HCT116 (cell line): ENCODE measurements at regions not wholly inside any gene's neighbourhood (a gene's known extent, or its start where the extent isn't known, plus 50 kb on each side); places are given as distances from the start of the nearest gene placed in this dataset.

Experiments
- ATAC-seq: fragments of 200-7000 bp; cut with Tn5 transposase; 2 replicates; pipeline ENCODE4 v1.9.1; 2020; ENCODE audit warnings: mild to moderate bottlenecking, moderate library complexity
- BruUV-seq: library from RNA; stranded (reverse); fragments of 400-500 nt; replicated peaks from 2 replicates; lab custom pipeline; 2021; lab: Mats Ljungman, UMichigan
- CTCF ChIA-PET: fragments of 300-600 bp; sonication (Branson Sonifier 250); formaldehyde crosslinking; loops from one replicate; lab custom pipeline; 2021; ENCODE audit warnings: antibody characterized with exemption; lab: Charles Lee
- POLR2A ChIA-PET: fragments of 300-600, 350-600 bp; sonication (Branson Sonifier 250); formaldehyde crosslinking; loops from one replicate; lab custom pipeline; 2021; ENCODE audit warnings: antibody characterized with exemption; lab: Charles Lee
- RAD21 ChIA-PET, 2 experiments: fragments of 300-600 bp; sonication (Branson Sonifier 250); formaldehyde crosslinking; loops; one replicate each; lab custom pipeline; 2023; ENCODE audit warnings: low total read pairs in 2 of 2; ENCODE audit not compliant: uncharacterized antibody in 2 of 2, unreplicated experiment in 2 of 2, low non-redundant PET in 1 of 2; lab: Charles Lee
- DNase-seq: peaks from one replicate; pipeline ENCODE4 v3.0.0-alpha.2; 2010; ENCODE audit warnings: low read depth, low spot score
- H2AFZ ChIP-seq: fragments of 200-600 bp; shearing (Covaris generic), sonication (generic); 2 replicates; pipeline ENCODE4 v1.6.1; 2017; ENCODE audit warnings: low read depth, mixed run types, mixed read lengths, antibody characterized with exemption, low read length; ENCODE audit not compliant: poor library complexity, severe bottlenecking
- H3K27ac ChIP-seq: 2 replicates; pipeline ENCODE4 v1.5.1; 2012; ENCODE audit warnings: low read depth, low read length
- H3K27me3 ChIP-seq: fragments of 200-600 bp; sonication (generic); 2 replicates; pipeline ENCODE4 v1.6.1; 2016; ENCODE audit warnings: mixed run types, low read length, mixed read lengths; ENCODE audit not compliant: insufficient read depth
- H3K36me3 ChIP-seq, 2 experiments: fragments of 200-500 bp in 1 of 2; fragments of 200-600 bp in 1 of 2; sonication (Bioruptor generic) in 1 of 2; sonication (generic) in 1 of 2; 2 replicates each; pipeline versions ENCODE4 v1.5.1 to v1.6.1; 2014 to 2016; ENCODE audit warnings: low read length in 2 of 2, inconsistent platforms in 1 of 2, mixed read lengths in 1 of 2, mixed run types in 1 of 2; ENCODE audit not compliant: insufficient read depth in 2 of 2, control insufficient read depth in 1 of 2
- H3K4me1 ChIP-seq, 2 experiments: fragments of 200-600 bp in 1 of 2; sonication (generic) in 1 of 2; 2 replicates each; pipeline versions ENCODE4 v1.5.1 to v1.6.1; 2012 to 2017; ENCODE audit warnings: low read length in 2 of 2, inconsistent platforms in 1 of 2, mild to moderate bottlenecking in 1 of 2, mixed read lengths in 1 of 2, mixed run types in 1 of 2, moderate library complexity in 1 of 2; ENCODE audit not compliant: insufficient read depth in 2 of 2, control insufficient read depth in 1 of 2
- H3K4me2 ChIP-seq: fragments of 200-600 bp; sonication (generic); 2 replicates; pipeline ENCODE4 v1.6.1; 2017; ENCODE audit warnings: mixed run types, low read length, mixed read lengths
- H3K4me3 ChIP-seq, 2 experiments: fragments of 200-600 bp in 1 of 2; sonication (generic) in 1 of 2; replicated peaks in 1 of 2; 2 replicates each; pipeline ENCODE4 v1.5.1; 2011 to 2016; ENCODE audit warnings: low read length in 2 of 2, control low read depth in 1 of 2, low read depth in 1 of 2, mild to moderate bottlenecking in 1 of 2, mixed read lengths in 1 of 2, mixed run types in 1 of 2
- H3K79me2 ChIP-seq: fragments of 200-600 bp; sonication (generic); 2 replicates; pipeline ENCODE4 v1.6.1; 2017; ENCODE audit warnings: mild to moderate bottlenecking, mixed run types, low read length, moderate library complexity, mixed read lengths; ENCODE audit not compliant: insufficient read depth
- H3K9ac ChIP-seq: fragments of 200-600 bp; sonication (generic); 2 replicates; pipeline ENCODE4 v1.6.1; 2016; ENCODE audit warnings: low read length, mixed read lengths
- H3K9me2 ChIP-seq: fragments of 200-600 bp; sonication (generic), shearing (Covaris generic); 2 replicates; pipeline ENCODE4 v1.6.1; 2017; ENCODE audit warnings: mixed run types, mild to moderate bottlenecking, moderate library complexity; ENCODE audit not compliant: insufficient read depth
- H3K9me3 ChIP-seq, 2 experiments: fragments of 200-500 bp in 1 of 2; fragments of 200-600 bp in 1 of 2; sonication (Bioruptor generic) in 1 of 2; sonication (generic) in 1 of 2; 2 replicates each; pipeline ENCODE4 v1.6.1; 2014 to 2017; ENCODE audit warnings: low read length in 2 of 2, mixed read lengths in 2 of 2, inconsistent platforms in 1 of 2, low read depth in 1 of 2, mild to moderate bottlenecking in 1 of 2, mixed run types in 1 of 2, moderate library complexity in 1 of 2; ENCODE audit not compliant: control insufficient read depth in 1 of 2, insufficient read depth in 1 of 2
- H4K20me1 ChIP-seq: fragments of 200-600 bp; sonication (generic), shearing (Covaris generic); 2 replicates; pipeline ENCODE4 v1.6.1; 2017; ENCODE audit warnings: mixed run types, mild to moderate bottlenecking, moderate library complexity; ENCODE audit not compliant: insufficient read depth
- CBX3 ChIP-seq: IDR thresholded peaks from 2 replicates; pipeline ENCODE4 v1.6.1; 2012; ENCODE audit warnings: low read depth
- ELF1 ChIP-seq: IDR thresholded peaks from 2 replicates; pipeline ENCODE4 v1.6.1; 2012; ENCODE audit warnings: low read depth, borderline replicate concordance
- FOSL1 ChIP-seq: IDR thresholded peaks from 2 replicates; pipeline ENCODE4 v1.6.1; 2012; ENCODE audit warnings: low read depth
- POLR2AphosphoS5 ChIP-seq: IDR thresholded peaks from 2 replicates; pipeline ENCODE4 v1.6.1; 2011; ENCODE audit warnings: mild to moderate bottlenecking, low read depth, low read length, moderate library complexity
- SIN3A ChIP-seq: IDR thresholded peaks from 2 replicates; pipeline ENCODE4 v1.6.1; 2012; ENCODE audit warnings: low read depth
- TCF7L2 ChIP-seq: IDR thresholded peaks from 2 replicates; pipeline ENCODE4 v1.7.0; 2011; ENCODE audit warnings: borderline replicate concordance, inconsistent platforms; ENCODE audit not compliant: insufficient read depth, insufficient read length; ENCODE audit errors: extremely low read depth
- YY1 ChIP-seq: IDR thresholded peaks from 2 replicates; pipeline ENCODE4 v1.6.1; 2011; ENCODE audit warnings: low read length, low read depth, moderate library complexity, mild to moderate bottlenecking; ENCODE audit not compliant: insufficient replicate concordance; ENCODE audit errors: extremely low read depth
- ZFX ChIP-seq: fragments of 450-650 bp; IDR thresholded peaks from 2 replicates; pipeline ENCODE4 v1.6.1; 2017
- intact Hi-C: fragments of 100-400 bp; cut with micrococcal nuclease; formaldehyde crosslinking; loops from 2 replicates; pipeline ENCODE4 v1.10.0; 2022
- TF ChIP-seq, protein P1 (sequence below): IDR thresholded peaks from 2 replicates; pipeline ENCODE4 v1.6.1; 2011; ENCODE audit warnings: mild to moderate bottlenecking, low read length, moderate library complexity; ENCODE audit not compliant: insufficient replicate concordance; ENCODE audit errors: extremely low read depth
- TF ChIP-seq, protein P2 (sequence below): IDR thresholded peaks from 2 replicates; pipeline ENCODE4 v1.6.1; 2012
- TF ChIP-seq, protein P3 (sequence below): IDR thresholded peaks from 2 replicates; pipeline ENCODE4 v1.6.1; 2012; ENCODE audit warnings: low read depth
- TF ChIP-seq, protein P4 (sequence below): IDR thresholded peaks from 2 replicates; pipeline ENCODE4 v1.6.1; 2012

DNA sequence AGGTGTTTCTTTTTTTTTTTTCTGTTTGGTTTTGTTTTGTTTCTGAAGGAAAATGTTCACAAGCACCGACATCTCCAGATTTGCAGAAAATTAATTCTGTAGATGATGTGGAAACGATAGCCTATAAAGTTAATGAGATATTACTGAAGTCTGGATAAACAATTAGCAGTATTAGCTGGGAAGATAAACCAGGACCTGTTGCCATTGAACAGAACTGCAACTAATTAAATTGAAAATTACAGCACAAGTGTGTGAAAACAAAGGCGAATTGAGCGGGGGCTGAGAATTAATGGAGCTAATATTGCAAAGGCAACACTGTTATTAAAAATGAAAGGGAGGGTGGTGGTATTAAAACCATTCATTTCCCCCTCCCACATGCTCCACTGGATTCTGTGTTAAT is 107.5 kb upstream of the AJAP1 start:
- ChIA-PET RAD21 (no interaction called here), POLR2A (no interaction called here)

DNA sequence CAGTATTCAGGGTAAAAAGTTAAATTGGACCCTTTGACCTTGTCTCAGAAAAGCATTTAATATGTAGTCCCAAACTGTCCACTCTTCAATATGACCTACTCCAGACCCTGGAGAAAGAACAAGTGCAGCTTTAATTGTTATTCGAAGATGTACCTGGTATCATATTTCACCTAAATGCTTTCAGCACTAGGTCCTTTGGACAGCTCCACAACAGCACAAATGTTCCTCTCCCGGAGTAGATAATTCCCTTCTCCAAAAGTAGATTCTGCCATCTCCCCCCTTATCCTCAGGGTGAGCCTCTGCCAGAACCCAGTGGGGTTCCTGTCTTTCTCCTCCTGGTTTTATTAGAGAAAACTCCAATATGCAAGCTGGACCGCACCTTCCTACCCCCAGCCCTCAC is 104.5 kb upstream of the AJAP1 start:
- Histone ChIP-seq H3K27me3 (no peaks in the 10 kb centered on the region), H4K20me1 (no peaks in the 10 kb centered on the region)
- TF ChIP-seq TCF7L2: no peak
- TF ChIP-seq, protein P1, sequence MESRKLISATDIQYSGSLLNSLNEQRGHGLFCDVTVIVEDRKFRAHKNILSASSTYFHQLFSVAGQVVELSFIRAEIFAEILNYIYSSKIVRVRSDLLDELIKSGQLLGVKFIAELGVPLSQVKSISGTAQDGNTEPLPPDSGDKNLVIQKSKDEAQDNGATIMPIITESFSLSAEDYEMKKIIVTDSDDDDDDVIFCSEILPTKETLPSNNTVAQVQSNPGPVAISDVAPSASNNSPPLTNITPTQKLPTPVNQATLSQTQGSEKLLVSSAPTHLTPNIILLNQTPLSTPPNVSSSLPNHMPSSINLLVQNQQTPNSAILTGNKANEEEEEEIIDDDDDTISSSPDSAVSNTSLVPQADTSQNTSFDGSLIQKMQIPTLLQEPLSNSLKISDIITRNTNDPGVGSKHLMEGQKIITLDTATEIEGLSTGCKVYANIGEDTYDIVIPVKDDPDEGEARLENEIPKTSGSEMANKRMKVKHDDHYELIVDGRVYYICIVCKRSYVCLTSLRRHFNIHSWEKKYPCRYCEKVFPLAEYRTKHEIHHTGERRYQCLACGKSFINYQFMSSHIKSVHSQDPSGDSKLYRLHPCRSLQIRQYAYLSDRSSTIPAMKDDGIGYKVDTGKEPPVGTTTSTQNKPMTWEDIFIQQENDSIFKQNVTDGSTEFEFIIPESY: no peak
- no peak for TF ChIP-seq ZFX
- TF ChIP-seq, protein P2, sequence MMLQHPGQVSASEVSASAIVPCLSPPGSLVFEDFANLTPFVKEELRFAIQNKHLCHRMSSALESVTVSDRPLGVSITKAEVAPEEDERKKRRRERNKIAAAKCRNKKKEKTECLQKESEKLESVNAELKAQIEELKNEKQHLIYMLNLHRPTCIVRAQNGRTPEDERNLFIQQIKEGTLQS: no peak
- TF ChIP-seq, protein P3, sequence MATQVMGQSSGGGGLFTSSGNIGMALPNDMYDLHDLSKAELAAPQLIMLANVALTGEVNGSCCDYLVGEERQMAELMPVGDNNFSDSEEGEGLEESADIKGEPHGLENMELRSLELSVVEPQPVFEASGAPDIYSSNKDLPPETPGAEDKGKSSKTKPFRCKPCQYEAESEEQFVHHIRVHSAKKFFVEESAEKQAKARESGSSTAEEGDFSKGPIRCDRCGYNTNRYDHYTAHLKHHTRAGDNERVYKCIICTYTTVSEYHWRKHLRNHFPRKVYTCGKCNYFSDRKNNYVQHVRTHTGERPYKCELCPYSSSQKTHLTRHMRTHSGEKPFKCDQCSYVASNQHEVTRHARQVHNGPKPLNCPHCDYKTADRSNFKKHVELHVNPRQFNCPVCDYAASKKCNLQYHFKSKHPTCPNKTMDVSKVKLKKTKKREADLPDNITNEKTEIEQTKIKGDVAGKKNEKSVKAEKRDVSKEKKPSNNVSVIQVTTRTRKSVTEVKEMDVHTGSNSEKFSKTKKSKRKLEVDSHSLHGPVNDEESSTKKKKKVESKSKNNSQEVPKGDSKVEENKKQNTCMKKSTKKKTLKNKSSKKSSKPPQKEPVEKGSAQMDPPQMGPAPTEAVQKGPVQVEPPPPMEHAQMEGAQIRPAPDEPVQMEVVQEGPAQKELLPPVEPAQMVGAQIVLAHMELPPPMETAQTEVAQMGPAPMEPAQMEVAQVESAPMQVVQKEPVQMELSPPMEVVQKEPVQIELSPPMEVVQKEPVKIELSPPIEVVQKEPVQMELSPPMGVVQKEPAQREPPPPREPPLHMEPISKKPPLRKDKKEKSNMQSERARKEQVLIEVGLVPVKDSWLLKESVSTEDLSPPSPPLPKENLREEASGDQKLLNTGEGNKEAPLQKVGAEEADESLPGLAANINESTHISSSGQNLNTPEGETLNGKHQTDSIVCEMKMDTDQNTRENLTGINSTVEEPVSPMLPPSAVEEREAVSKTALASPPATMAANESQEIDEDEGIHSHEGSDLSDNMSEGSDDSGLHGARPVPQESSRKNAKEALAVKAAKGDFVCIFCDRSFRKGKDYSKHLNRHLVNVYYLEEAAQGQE: peak; percentile 48
- no peak for TF ChIP-seq FOSL1
- TF ChIP-seq CBX3: no peak

More for the DNA sequence above, 107.5 kb upstream of the AJAP1 start:
- BruUV-seq: no TSS peak
- Histone ChIP-seq H4K20me1 (no peaks in the 10 kb centered on the region), H2AFZ (no peak overlapping the region), H3K4me1 (no peaks in the 10 kb centered on the region), H3K9me3 (no peaks in the 10 kb centered on the region; a peak in 1 of 4 replicates), H3K9ac (no peak overlapping the region), H3K36me3 (no peaks in the 10 kb centered on the region), H3K79me2 (no peaks in the 10 kb centered on the region), H3K4me2 (no peak overlapping the region), H3K27me3 (no peaks in the 10 kb centered on the region), H3K9me2 (no peaks in the 10 kb centered on the region), H3K27ac (no peak overlapping the region), H3K4me3 (no peak overlapping the region)
- TF ChIP-seq SIN3A (no peak), POLR2AphosphoS5 (no peak), YY1 (no peak), ELF1 (no peak)
- TF ChIP-seq, protein P1: no peak
- TF ChIP-seq, protein P4, sequence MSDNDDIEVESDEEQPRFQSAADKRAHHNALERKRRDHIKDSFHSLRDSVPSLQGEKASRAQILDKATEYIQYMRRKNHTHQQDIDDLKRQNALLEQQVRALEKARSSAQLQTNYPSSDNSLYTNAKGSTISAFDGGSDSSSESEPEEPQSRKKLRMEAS: no peak
- CTCF ChIA-PET: no interaction called here
- no peak for ATAC-seq
- no peak for DNase-seq
- intact Hi-C loops: no loop called here

More for the DNA sequence above, 104.5 kb upstream of the AJAP1 start:
- H3K4me2 ChIP-seq: no peak overlapping the region
- DNase-seq (no peak), ATAC-seq (no peak)
- H3K4me1 ChIP-seq: no peaks in the 10 kb centered on the region
- intact Hi-C loops: no loop called here
- H3K79me2 ChIP-seq: no peaks in the 10 kb centered on the region
- no peaks in the 10 kb centered on the region; a peak in 1 of 4 replicates for H3K9me3 ChIP-seq
- H3K4me3 ChIP-seq: no peak overlapping the region
- no peaks in the 10 kb centered on the region for H3K9me2 ChIP-seq
- H3K9ac ChIP-seq: no peak overlapping the region
- BruUV-seq: no TSS peak
- ChIA-PET POLR2A (no interaction called here), CTCF (no interaction called here), RAD21 (no interaction called here)
- H2AFZ ChIP-seq: no peak overlapping the region
- no peak overlapping the region for H3K27ac ChIP-seq
- no peaks in the 10 kb centered on the region for H3K36me3 ChIP-seq
